Panc1 (cell line): ENCODE measurements at regions not wholly inside any gene's neighbourhood (a gene's known extent, or its start where the extent isn't known, plus 50 kb on each side); places are given as distances from the start of the nearest gene placed in this dataset.

ENCODE experiments used
- ATAC-seq: fragments of 200-7000 bp; cut with Tn5 transposase; 2 replicates; pipeline ENCODE4 v1.9.1; 2020; ENCODE audit warnings: mild to moderate bottlenecking, moderate library complexity
- BruUV-seq: library from RNA; stranded (reverse); fragments of 400-500 nt; replicated peaks from 2 replicates; lab custom pipeline; 2021; lab: Mats Ljungman, UMichigan
- CTCF ChIA-PET: fragments of 300-600 bp; sonication (Branson Sonifier 250); formaldehyde crosslinking; loops from one replicate; lab custom pipeline; 2022; ENCODE audit warnings: antibody characterized with exemption; lab: Charles Lee
- POLR2A ChIA-PET: fragments of 300-600 bp; sonication (Branson Sonifier 250); formaldehyde crosslinking; loops from one replicate; lab custom pipeline; 2022; ENCODE audit warnings: antibody characterized with exemption; lab: Charles Lee
- DNase-seq: peaks from one replicate; pipeline ENCODE4 v3.0.0-alpha.2; 2010; ENCODE audit warnings: low read depth, low spot score
- H3K27ac ChIP-seq: 2 replicates; pipeline ENCODE4 v1.5.1; 2011; ENCODE audit warnings: mild to moderate bottlenecking, low read length, inconsistent platforms
- H3K27me3 ChIP-seq: fragments of 200-500 bp; sonication (Bioruptor generic); 2 replicates; pipeline ENCODE4 v1.6.0; 2014; ENCODE audit warnings: low read length, inconsistent platforms; ENCODE audit not compliant: control insufficient read depth, insufficient read depth
- H3K36me3 ChIP-seq: fragments of 200-500 bp; sonication (Bioruptor generic); 2 replicates; pipeline ENCODE4 v1.5.1; 2014; ENCODE audit warnings: inconsistent platforms, mild to moderate bottlenecking, low read length, moderate library complexity; ENCODE audit not compliant: control insufficient read depth, insufficient read depth
- H3K4me1 ChIP-seq: 2 replicates; pipeline ENCODE4 v1.5.1; 2011; ENCODE audit warnings: inconsistent platforms, mild to moderate bottlenecking, low read length, moderate library complexity; ENCODE audit not compliant: control insufficient read depth, insufficient read depth
- H3K4me3 ChIP-seq, 2 experiments: 2 replicates each; pipeline ENCODE4 v1.5.1; 2011 to 2012; ENCODE audit warnings: low read depth in 2 of 2, low read length in 2 of 2, mild to moderate bottlenecking in 2 of 2, inconsistent platforms in 1 of 2, moderate library complexity in 1 of 2
- H3K9me3 ChIP-seq: fragments of 200-500 bp; sonication (Bioruptor generic); 2 replicates; pipeline ENCODE4 v1.5.1; 2014; ENCODE audit warnings: low read depth, mild to moderate bottlenecking, inconsistent platforms, low read length, moderate library complexity; ENCODE audit not compliant: control insufficient read depth, insufficient read depth
- POLR2AphosphoS5 ChIP-seq: IDR thresholded peaks from 2 replicates; pipeline ENCODE4 v1.6.1; 2012; ENCODE audit warnings: mild to moderate bottlenecking, low read depth, low read length, moderate library complexity
- SIN3A ChIP-seq: IDR thresholded peaks from 2 replicates; pipeline ENCODE4 v1.6.1; 2012; ENCODE audit warnings: low read depth, mild to moderate bottlenecking, low read length, moderate library complexity, borderline replicate concordance; ENCODE audit not compliant: insufficient read depth
- TCF7L2 ChIP-seq: IDR thresholded peaks from 2 replicates; pipeline ENCODE4 v1.6.1; 2011; ENCODE audit warnings: mild to moderate bottlenecking, low read depth, low read length, inconsistent platforms
- in situ Hi-C: cut with HindIII; loops from 2 replicates; pipeline ENCODE4 v1.10.0; 2016; ENCODE audit warnings: low sequenced_read_pairs, low pct_unique_long_range_greater_than_20kb
- intact Hi-C: fragments of 100-400 bp; cut with micrococcal nuclease; formaldehyde crosslinking; loops from one replicate; pipeline ENCODE4 v1.10.0; 2022; ENCODE audit not compliant: unreplicated experiment
- TF ChIP-seq, protein P1 (sequence below): fragments of 450-650 bp; IDR thresholded peaks from 2 replicates; pipeline ENCODE4 v1.5.1; 2017; ENCODE audit warnings: mild to moderate bottlenecking
- TF ChIP-seq, protein P2 (sequence below), 2 experiments: IDR thresholded peaks; 2 replicates each; pipeline ENCODE4 v1.6.1; 2011 to 2012; ENCODE audit warnings: low read depth in 2 of 2, control low read depth in 1 of 2, low read length in 1 of 2, mild to moderate bottlenecking in 1 of 2, moderate library complexity in 1 of 2; ENCODE audit not compliant: insufficient read depth in 1 of 2

DNA sequence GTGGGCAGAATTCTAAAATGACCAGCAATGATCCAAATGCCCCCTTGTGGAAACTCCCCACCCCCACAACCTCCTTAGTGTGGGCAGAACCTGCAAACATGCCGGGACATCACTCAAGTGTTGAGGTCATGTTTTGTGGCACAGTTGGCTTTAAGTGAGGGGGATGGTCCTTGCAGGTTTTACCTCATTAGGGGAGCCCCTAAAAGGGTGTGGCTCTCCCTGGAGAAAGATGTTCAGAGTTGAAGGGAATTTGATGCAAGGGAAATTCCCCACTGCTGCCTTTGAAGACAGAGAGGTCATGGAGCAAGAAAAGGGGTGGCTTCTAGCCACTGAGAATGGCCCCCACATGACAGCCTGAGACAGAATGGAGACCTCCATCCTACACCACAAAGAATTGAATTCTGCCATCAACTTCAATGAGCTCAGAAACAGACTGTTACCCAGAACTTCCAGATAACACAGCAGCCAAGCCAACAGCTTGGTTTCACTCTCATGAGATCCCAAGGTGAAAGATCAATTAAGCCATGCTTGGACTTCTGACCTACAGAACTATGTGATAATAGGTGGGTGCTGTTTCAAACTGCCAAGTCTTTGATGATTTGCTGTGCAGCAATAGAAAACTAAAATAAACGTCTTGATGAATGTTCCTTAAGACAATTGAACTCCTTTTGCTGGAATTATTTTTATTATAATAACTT is 103.4 kb downstream of the MED10 start:
- no peak for ATAC-seq
- no TSS peak for BruUV-seq
- intact Hi-C loops (no loop called here), in situ Hi-C loops (no loop called here)
- DNase-seq = no peak
- Histone ChIP-seq H3K9me3 (no peaks in the 10 kb centered on the region), H3K27me3 (no peaks in the 10 kb centered on the region; the same call in 1 of the 2 replicates), H3K27ac (no peak overlapping the region), H3K4me1 (no peaks in the 10 kb centered on the region), H3K4me3 (no peak overlapping the region), H3K36me3 (no peaks in the 10 kb centered on the region)
- ChIA-PET CTCF (interaction anchor here (0.6 kb wide), 1 partner anchor 549 kb away, joined by 3 read pairs; no protein-coding TSS in a partner anchor), POLR2A (no interaction called here)
- no peak for TF ChIP-seq POLR2AphosphoS5
- TF ChIP-seq TCF7L2 = no peak
- TF ChIP-seq, protein P1, sequence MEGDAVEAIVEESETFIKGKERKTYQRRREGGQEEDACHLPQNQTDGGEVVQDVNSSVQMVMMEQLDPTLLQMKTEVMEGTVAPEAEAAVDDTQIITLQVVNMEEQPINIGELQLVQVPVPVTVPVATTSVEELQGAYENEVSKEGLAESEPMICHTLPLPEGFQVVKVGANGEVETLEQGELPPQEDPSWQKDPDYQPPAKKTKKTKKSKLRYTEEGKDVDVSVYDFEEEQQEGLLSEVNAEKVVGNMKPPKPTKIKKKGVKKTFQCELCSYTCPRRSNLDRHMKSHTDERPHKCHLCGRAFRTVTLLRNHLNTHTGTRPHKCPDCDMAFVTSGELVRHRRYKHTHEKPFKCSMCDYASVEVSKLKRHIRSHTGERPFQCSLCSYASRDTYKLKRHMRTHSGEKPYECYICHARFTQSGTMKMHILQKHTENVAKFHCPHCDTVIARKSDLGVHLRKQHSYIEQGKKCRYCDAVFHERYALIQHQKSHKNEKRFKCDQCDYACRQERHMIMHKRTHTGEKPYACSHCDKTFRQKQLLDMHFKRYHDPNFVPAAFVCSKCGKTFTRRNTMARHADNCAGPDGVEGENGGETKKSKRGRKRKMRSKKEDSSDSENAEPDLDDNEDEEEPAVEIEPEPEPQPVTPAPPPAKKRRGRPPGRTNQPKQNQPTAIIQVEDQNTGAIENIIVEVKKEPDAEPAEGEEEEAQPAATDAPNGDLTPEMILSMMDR = no peak
- TF ChIP-seq SIN3A = no peak
- TF ChIP-seq, protein P2, sequence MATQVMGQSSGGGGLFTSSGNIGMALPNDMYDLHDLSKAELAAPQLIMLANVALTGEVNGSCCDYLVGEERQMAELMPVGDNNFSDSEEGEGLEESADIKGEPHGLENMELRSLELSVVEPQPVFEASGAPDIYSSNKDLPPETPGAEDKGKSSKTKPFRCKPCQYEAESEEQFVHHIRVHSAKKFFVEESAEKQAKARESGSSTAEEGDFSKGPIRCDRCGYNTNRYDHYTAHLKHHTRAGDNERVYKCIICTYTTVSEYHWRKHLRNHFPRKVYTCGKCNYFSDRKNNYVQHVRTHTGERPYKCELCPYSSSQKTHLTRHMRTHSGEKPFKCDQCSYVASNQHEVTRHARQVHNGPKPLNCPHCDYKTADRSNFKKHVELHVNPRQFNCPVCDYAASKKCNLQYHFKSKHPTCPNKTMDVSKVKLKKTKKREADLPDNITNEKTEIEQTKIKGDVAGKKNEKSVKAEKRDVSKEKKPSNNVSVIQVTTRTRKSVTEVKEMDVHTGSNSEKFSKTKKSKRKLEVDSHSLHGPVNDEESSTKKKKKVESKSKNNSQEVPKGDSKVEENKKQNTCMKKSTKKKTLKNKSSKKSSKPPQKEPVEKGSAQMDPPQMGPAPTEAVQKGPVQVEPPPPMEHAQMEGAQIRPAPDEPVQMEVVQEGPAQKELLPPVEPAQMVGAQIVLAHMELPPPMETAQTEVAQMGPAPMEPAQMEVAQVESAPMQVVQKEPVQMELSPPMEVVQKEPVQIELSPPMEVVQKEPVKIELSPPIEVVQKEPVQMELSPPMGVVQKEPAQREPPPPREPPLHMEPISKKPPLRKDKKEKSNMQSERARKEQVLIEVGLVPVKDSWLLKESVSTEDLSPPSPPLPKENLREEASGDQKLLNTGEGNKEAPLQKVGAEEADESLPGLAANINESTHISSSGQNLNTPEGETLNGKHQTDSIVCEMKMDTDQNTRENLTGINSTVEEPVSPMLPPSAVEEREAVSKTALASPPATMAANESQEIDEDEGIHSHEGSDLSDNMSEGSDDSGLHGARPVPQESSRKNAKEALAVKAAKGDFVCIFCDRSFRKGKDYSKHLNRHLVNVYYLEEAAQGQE (IDR thresholded peaks at IDR 0.05; ENCODE audit: insufficient read depth in 1 of 2, low read depth in 2 of 2, low read length in 1 of 2) = no peak

DNA sequence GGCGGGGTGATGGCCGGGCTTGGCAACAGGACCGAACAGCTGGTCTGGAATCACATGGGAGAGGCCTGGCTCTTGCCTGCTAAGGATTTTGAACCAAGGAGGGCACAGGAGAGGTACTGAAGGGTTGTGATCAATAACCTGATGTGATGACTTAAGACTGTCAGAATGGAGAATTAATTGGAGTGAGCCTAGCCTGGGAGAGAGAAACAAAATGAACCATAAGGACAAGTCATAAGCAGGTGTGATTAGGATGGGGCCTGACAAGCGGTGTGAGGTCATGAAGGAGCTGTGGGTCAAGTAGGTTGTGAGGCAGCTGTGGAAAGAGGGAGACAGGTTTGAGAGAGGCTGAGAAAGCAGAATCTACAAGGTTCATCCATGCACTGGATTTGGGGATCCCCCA is 104.6 kb downstream of the MED10 start:
- Histone ChIP-seq H3K4me3 (no peak overlapping the region), H3K27ac (no peak overlapping the region), H3K36me3 (no peaks in the 10 kb centered on the region), H3K4me1 (no peaks in the 10 kb centered on the region), H3K27me3 (no peaks in the 10 kb centered on the region; the same call in 1 of the 2 replicates), H3K9me3 (no peaks in the 10 kb centered on the region)
- no peak for ATAC-seq
- CTCF ChIA-PET = no interaction called here
- POLR2A ChIA-PET = no interaction called here
- TF ChIP-seq POLR2AphosphoS5 = no peak
- no peak for TF ChIP-seq SIN3A
- TF ChIP-seq, protein P2 (IDR thresholded peaks at IDR 0.05; ENCODE audit: insufficient read depth in 1 of 2, low read depth in 2 of 2, low read length in 1 of 2) = no peak
- TF ChIP-seq TCF7L2 = no peak
- TF ChIP-seq, protein P1 = no peak
- no TSS peak for BruUV-seq
- in situ Hi-C loops (no loop called here), intact Hi-C loops (no loop called here)
- DNase-seq = no peak
